Cardiac fibroblast (primary cell): ENCODE measurements at regions not wholly inside any gene's neighbourhood (a gene's known extent, or its start where the extent isn't known, plus 50 kb on each side); places are given as distances from the start of the nearest gene placed in this dataset.

Source experiments
- DNase-seq, 2 donors: peaks; one replicate each; pipeline versions ENCODE4 v3.0.0 to v3.0.0-alpha.2; 2010; ENCODE audit warnings: low read depth in 2 of 2
- H3K4me3 ChIP-seq, 2 donors: replicated peaks in 1 of 2; 1 replicate in 1 of 2; 2 replicates in 1 of 2; pipeline ENCODE4 v1.5.1; 2011; ENCODE audit warnings: low read depth in 2 of 2, low read length in 2 of 2, mild to moderate bottlenecking in 2 of 2, moderate library complexity in 1 of 2
- CTCF ChIP-seq: IDR thresholded peaks from one replicate; pipeline ENCODE4 v1.5.1; 2011; ENCODE audit warnings: low read depth, mild to moderate bottlenecking, low read length, inconsistent platforms

- TF ChIP-seq CTCF: no peak
- no peak overlapping the region for H3K4me3 ChIP-seq
- DNase-seq: no peak
Observed at GRCh38 chr16:64215730-64216129, 906.1 kb downstream of the CDH11 start.

- H3K4me3 ChIP-seq: no peak overlapping the region
- TF ChIP-seq CTCF: no peak
- no peak for DNase-seq
Observed at GRCh38 chr16:64211331-64211730, 910.5 kb downstream of the CDH11 start.

GRCh38 chr16:64206862-64207261 lies 915.0 kb downstream of the CDH11 start:
- no peak overlapping the region for H3K4me3 ChIP-seq
- DNase-seq: peak in 1 of 2 donors; percentile 10
- no peak for TF ChIP-seq CTCF

GRCh38 chr16:64203126-64203525 lies 918.7 kb downstream of the CDH11 start:
- no peak for DNase-seq
- TF ChIP-seq CTCF: no peak
- H3K4me3 ChIP-seq: no peak overlapping the region

- TF ChIP-seq CTCF: no peak
- H3K4me3 ChIP-seq: no peak overlapping the region
- DNase-seq: no peak
Observed at GRCh38 chr16:64202571-64202970, 919.3 kb downstream of the CDH11 start.

- DNase-seq: peak; percentile 17 to 58
- no peak for TF ChIP-seq CTCF
Observed at GRCh38 chr16:64196444-64196843, 925.4 kb downstream of the CDH11 start.

GRCh38 chr16:64185954-64186353 lies 935.9 kb downstream of the CDH11 start:
- no peak for DNase-seq
- no peak overlapping the region for H3K4me3 ChIP-seq
- no peak for TF ChIP-seq CTCF

More at GRCh38 chr16:64196444-64196843, 925.4 kb downstream of the CDH11 start:
- no peak overlapping the region for H3K4me3 ChIP-seq
